ENCODE measurements at regions not wholly inside any gene's neighbourhood (a gene's known extent, or its start where the extent isn't known, plus 50 kb on each side); places are given as distances from the start of the nearest gene placed in this dataset.

GRCh38 chr10:20991526-20991925 lies 94.4 kb upstream of the NEBL start:
- Histone ChIP-seq H3K27ac (ENCODE audit: low read length) (no peak overlapping the region), H3K4me1 (ENCODE audit: control insufficient read depth, insufficient read depth, low read length) (no peaks in the 10 kb centered on the region), H3K4me3 (ENCODE audit: low read depth in 2 of 2, low read length in 2 of 2) (no peak overlapping the region), H3K27me3 (ENCODE audit: control insufficient read depth, insufficient read depth, low read length) (no peaks in the 10 kb centered on the region), H3K9me3 (ENCODE audit: control insufficient read depth, insufficient read depth, low read depth, low read length) (no peaks in the 10 kb centered on the region), H3K36me3 (ENCODE audit: control insufficient read depth, insufficient read depth, low read length) (no peaks in the 10 kb centered on the region)
- in situ Hi-C loops (cut with HindIII; ENCODE audit: low pct_unique_long_range_greater_than_20kb, low sequenced_read_pairs): no loop called here
- ATAC-seq (no peak), DNase-seq (ENCODE audit: low read depth, low spot score) (no peak)
- BruUV-seq (replicated peaks): no TSS peak
- intact Hi-C loops (cut with micrococcal nuclease; ENCODE audit: unreplicated experiment): no loop called here
- POLR2A ChIA-PET: no interaction called here
- TF ChIP-seq CTCF (IDR thresholded peaks at IDR 0.05) (no peak), POLR2AphosphoS5 (IDR thresholded peaks at IDR 0.05; ENCODE audit: low read depth, low read length) (no peak), TCF7L2 (IDR thresholded peaks at IDR 0.05; ENCODE audit: low read depth, low read length) (no peak), SIN3A (IDR thresholded peaks at IDR 0.05; ENCODE audit: borderline replicate concordance, insufficient read depth, low read depth, low read length) (no peak)
- TF ChIP-seq, protein P1, sequence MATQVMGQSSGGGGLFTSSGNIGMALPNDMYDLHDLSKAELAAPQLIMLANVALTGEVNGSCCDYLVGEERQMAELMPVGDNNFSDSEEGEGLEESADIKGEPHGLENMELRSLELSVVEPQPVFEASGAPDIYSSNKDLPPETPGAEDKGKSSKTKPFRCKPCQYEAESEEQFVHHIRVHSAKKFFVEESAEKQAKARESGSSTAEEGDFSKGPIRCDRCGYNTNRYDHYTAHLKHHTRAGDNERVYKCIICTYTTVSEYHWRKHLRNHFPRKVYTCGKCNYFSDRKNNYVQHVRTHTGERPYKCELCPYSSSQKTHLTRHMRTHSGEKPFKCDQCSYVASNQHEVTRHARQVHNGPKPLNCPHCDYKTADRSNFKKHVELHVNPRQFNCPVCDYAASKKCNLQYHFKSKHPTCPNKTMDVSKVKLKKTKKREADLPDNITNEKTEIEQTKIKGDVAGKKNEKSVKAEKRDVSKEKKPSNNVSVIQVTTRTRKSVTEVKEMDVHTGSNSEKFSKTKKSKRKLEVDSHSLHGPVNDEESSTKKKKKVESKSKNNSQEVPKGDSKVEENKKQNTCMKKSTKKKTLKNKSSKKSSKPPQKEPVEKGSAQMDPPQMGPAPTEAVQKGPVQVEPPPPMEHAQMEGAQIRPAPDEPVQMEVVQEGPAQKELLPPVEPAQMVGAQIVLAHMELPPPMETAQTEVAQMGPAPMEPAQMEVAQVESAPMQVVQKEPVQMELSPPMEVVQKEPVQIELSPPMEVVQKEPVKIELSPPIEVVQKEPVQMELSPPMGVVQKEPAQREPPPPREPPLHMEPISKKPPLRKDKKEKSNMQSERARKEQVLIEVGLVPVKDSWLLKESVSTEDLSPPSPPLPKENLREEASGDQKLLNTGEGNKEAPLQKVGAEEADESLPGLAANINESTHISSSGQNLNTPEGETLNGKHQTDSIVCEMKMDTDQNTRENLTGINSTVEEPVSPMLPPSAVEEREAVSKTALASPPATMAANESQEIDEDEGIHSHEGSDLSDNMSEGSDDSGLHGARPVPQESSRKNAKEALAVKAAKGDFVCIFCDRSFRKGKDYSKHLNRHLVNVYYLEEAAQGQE (IDR thresholded peaks at IDR 0.05; ENCODE audit: insufficient read depth in 1 of 2, low read depth in 2 of 2, low read length in 1 of 2): no peak
- CTCF ChIA-PET: no interaction called here

- CTCF ChIA-PET: no interaction called here
- Histone ChIP-seq H3K27ac (ENCODE audit: low read length) (no peak overlapping the region), H3K4me1 (ENCODE audit: control insufficient read depth, insufficient read depth, low read length) (no peaks in the 10 kb centered on the region; the same call in 1 of the 2 replicates), H3K9me3 (ENCODE audit: control insufficient read depth, insufficient read depth, low read depth, low read length) (no peaks in the 10 kb centered on the region), H3K4me3 (ENCODE audit: low read depth in 2 of 2, low read length in 2 of 2) (no peak overlapping the region), H3K36me3 (ENCODE audit: control insufficient read depth, insufficient read depth, low read length) (no peaks in the 10 kb centered on the region), H3K27me3 (ENCODE audit: control insufficient read depth, insufficient read depth, low read length) (no peaks in the 10 kb centered on the region)
- no peak for TF ChIP-seq TCF7L2 (IDR thresholded peaks at IDR 0.05; ENCODE audit: low read depth, low read length)
- TF ChIP-seq, protein P1 (IDR thresholded peaks at IDR 0.05; ENCODE audit: insufficient read depth in 1 of 2, low read depth in 2 of 2, low read length in 1 of 2): no peak
- TF ChIP-seq SIN3A (IDR thresholded peaks at IDR 0.05; ENCODE audit: borderline replicate concordance, insufficient read depth, low read depth, low read length): no peak
- TF ChIP-seq CTCF (IDR thresholded peaks at IDR 0.05): no peak
- TF ChIP-seq POLR2AphosphoS5 (IDR thresholded peaks at IDR 0.05; ENCODE audit: low read depth, low read length): no peak
- ATAC-seq (no peak), DNase-seq (ENCODE audit: low read depth, low spot score) (no peak)
- BruUV-seq (replicated peaks): no TSS peak
- intact Hi-C loops (cut with micrococcal nuclease; ENCODE audit: unreplicated experiment): no loop called here
- in situ Hi-C loops (cut with HindIII; ENCODE audit: low pct_unique_long_range_greater_than_20kb, low sequenced_read_pairs): no loop called here
- POLR2A ChIA-PET: no interaction called here
These were observed 93.5 kb upstream of the NEBL start for GRCh38 chr10:20990604-20991003.
